ENCODE measurements at regions not wholly inside any gene's neighbourhood (a gene's known extent, or its start where the extent isn't known, plus 50 kb on each side); places are given as distances from the start of the nearest gene placed in this dataset.
"Not testable (repeated sequence)": the region's sequence is repeated elsewhere in the genome, so short reads cannot be mapped to it uniquely, and the experiment has no call there.

GRCh38 chr1:47688461-47689296 lies 250.8 kb downstream of the FOXD2 start:
- DNase-seq (ENCODE audit: low spot score in 2 of 2): peak in 1 of 2 donors; percentile 41

GRCh38 chr1:47689894-47690293 lies 252.1 kb downstream of the FOXD2 start:
- Histone ChIP-seq H3K4me3 (no peak overlapping the region), H3K36me3 (no peaks in the 10 kb centered on the region), H3K27ac (no peak overlapping the region), H3K27me3 (no peaks in the 10 kb centered on the region), H3K4me1 (peaks cover 0 to 20% of the 10 kb centered on the region in 2 donors), H3K9me3 (no peaks in the 10 kb centered on the region)
- intact Hi-C loops (cut with DNase I): no loop called here
- no peak for TF ChIP-seq CTCF (IDR thresholded peaks at IDR 0.05)
- peak in 1 of 2 donors; percentile 21 for DNase-seq (ENCODE audit: low spot score in 2 of 2)

More at GRCh38 chr1:47688461-47689296, 250.8 kb downstream of the FOXD2 start:
- Histone ChIP-seq H3K27me3 (no peaks in the 10 kb centered on the region), H3K4me3 (no peak overlapping the region), H3K4me1 (peaks cover 0 to 31% of the 10 kb centered on the region in 2 donors), H3K9me3 (no peaks in the 10 kb centered on the region), H3K27ac (no peak overlapping the region), H3K36me3 (no peaks in the 10 kb centered on the region)
- no peak for TF ChIP-seq CTCF (IDR thresholded peaks at IDR 0.05)
- intact Hi-C loops (cut with DNase I): no loop called here

GRCh38 chr1:47690341-47691250 lies 252.8 kb downstream of the FOXD2 start:
- Histone ChIP-seq H3K27me3 (no peaks in the 10 kb centered on the region), H3K4me1 (peaks cover 0 to 16% of the 10 kb centered on the region in 2 donors), H3K36me3 (no peaks in the 10 kb centered on the region), H3K4me3 (no peak overlapping the region), H3K9me3 (no peaks in the 10 kb centered on the region), H3K27ac (no peak overlapping the region)
- no peak for TF ChIP-seq CTCF (IDR thresholded peaks at IDR 0.05)
- peak in 1 of 2 donors; percentile 22 for DNase-seq (ENCODE audit: low spot score in 2 of 2)
- intact Hi-C loops (cut with DNase I): no loop called here

GRCh38 chr1:47691293-47691692 lies 253.4 kb downstream of the FOXD2 start:
- H3K4me1 ChIP-seq; H3K27ac ChIP-seq; H3K27me3 ChIP-seq; H3K4me3 ChIP-seq; intact Hi-C loops (cut with DNase I); H3K9me3 ChIP-seq; H3K36me3 ChIP-seq: not testable (repeated sequence)
- DNase-seq (ENCODE audit: low spot score in 2 of 2): peak in 1 of 2 donors; percentile 37

GRCh38 chr1:47692196-47692595 lies 254.4 kb downstream of the FOXD2 start:
- H3K27me3 ChIP-seq: no peaks in the 10 kb centered on the region
- intact Hi-C loops (cut with DNase I): no loop called here
- no peaks in the 10 kb centered on the region for H3K9me3 ChIP-seq
- H3K36me3 ChIP-seq: no peaks in the 10 kb centered on the region
- TF ChIP-seq CTCF (IDR thresholded peaks at IDR 0.05): no peak
- peak in 1 of 2 donors; percentile 19 for DNase-seq (ENCODE audit: low spot score in 2 of 2)
- H3K4me1 ChIP-seq: peaks cover 0 to 1% of the 10 kb centered on the region in 2 donors
- H3K27ac ChIP-seq: no peak overlapping the region
- H3K4me3 ChIP-seq: no peak overlapping the region

- H3K4me3 ChIP-seq: no peak overlapping the region
- TF ChIP-seq CTCF (IDR thresholded peaks at IDR 0.05): no peak
- no peaks in the 10 kb centered on the region for H3K4me1 ChIP-seq
- H3K27ac ChIP-seq: no peak overlapping the region
- H3K27me3 ChIP-seq: no peaks in the 10 kb centered on the region
- intact Hi-C loops (cut with DNase I): no loop called here
- no peaks in the 10 kb centered on the region for H3K9me3 ChIP-seq
- DNase-seq (ENCODE audit: low spot score in 2 of 2): peak in 1 of 2 donors; percentile 54
- no peaks in the 10 kb centered on the region for H3K36me3 ChIP-seq
Measured at GRCh38 chr1:47693115-47693514, 255.3 kb downstream of the FOXD2 start.

All from ascending aorta (tissue), 2 donors.